ENCODE measurements at regions not wholly inside any gene's neighbourhood (a gene's known extent, or its start where the extent isn't known, plus 50 kb on each side); places are given as distances from the start of the nearest gene placed in this dataset.

GRCh38 chr18:11501352-11501751 lies 108.0 kb upstream of the SLC35G4 start:
- TF ChIP-seq ZNF274 (IDR thresholded peaks at IDR 0.05; ENCODE audit: low read depth, low read length) (no peak), SUZ12 (IDR thresholded peaks at IDR 0.05; ENCODE audit: extremely low read depth, insufficient read depth, insufficient read length) (no peak)
